ENCODE measurements at regions not wholly inside any gene's neighbourhood (a gene's known extent, or its start where the extent isn't known, plus 50 kb on each side); places are given as distances from the start of the nearest gene placed in this dataset.

DNA sequence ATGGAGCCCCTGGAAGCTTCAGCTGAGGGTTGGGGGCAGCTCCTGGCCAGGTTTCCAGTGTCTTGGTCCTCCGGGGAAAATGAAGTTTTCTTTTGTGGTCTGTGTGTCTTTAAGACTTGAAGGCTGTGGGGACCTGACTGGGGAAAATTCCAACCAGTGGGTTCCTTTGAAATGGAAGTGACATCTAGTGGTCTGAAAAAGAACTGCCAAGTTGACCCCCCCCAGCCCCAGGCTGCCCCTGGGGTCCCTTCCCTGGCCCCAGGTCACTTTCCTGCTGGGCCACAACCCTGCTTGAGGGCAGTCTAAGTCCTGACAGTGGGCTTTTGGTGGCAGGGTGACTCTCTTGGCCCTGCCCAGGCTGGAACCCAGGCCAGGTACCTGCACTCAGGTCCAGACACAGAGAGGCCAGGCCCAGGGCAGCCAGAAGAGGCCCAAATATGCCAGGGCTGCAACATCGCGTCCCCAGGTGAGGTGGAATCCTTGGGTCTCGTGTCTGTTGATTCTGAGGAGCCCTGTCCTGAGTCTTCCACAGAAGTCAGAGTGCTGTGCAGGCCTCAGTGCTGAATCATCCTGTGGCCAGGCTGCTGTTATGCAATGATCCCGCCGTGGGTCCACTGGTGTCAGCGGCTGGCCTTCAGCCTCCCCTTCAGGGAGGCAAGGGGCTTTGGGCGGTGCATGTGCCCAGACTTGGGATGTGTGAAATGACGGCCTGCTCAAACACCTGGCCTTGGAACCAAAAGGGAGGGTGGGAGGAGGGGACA, 68.4 kb downstream of the VEGFA start:
- Histone ChIP-seq H3K4me3 (ENCODE audit: control extremely low read depth in 1 of 5, extremely low read depth in 1 of 5, insufficient read depth in 1 of 5, low read depth in 2 of 5, low read length in 4 of 5) (no peak overlapping the region), H3K4me1 (ENCODE audit: control insufficient read depth in 2 of 2, insufficient read depth in 2 of 2, low read length in 2 of 2) (no peaks in the 10 kb centered on the region), H3K4me2 (replicated peaks; ENCODE audit: low read depth, low read length, poor library complexity, severe bottlenecking) (no peak overlapping the region), H3K9me3 (ENCODE audit: control extremely low read depth in 1 of 3, control insufficient read depth in 2 of 3, insufficient read depth in 1 of 3, low read length in 2 of 3) (no peaks in the 10 kb centered on the region), H3K27ac (ENCODE audit: low read length in 2 of 2) (no peak overlapping the region), H3K9ac (ENCODE audit: low read length) (no peak overlapping the region), H3K36me3 (replicated peaks in 1 of 2; ENCODE audit: control extremely low read depth in 1 of 2, control insufficient read depth in 1 of 2, extremely low read depth in 1 of 2, insufficient read depth in 2 of 2, low read length in 1 of 2) (no peaks in the 10 kb centered on the region), H4K20me1 (ENCODE audit: control insufficient read depth, insufficient read depth, low read length, poor library complexity, severe bottlenecking) (no peaks in the 10 kb centered on the region), H3K79me2 (ENCODE audit: control insufficient read depth, insufficient read depth, low read length) (no peaks in the 10 kb centered on the region), H3K27me3 (replicated peaks in 1 of 4; ENCODE audit: control extremely low read depth in 1 of 4, control insufficient read depth in 3 of 4, insufficient read depth in 4 of 4, low read length in 3 of 4) (no peaks in the 10 kb centered on the region), H2AFZ (ENCODE audit: insufficient read depth, low read depth, low read length, poor library complexity, severe bottlenecking) (no peak overlapping the region)
- intact Hi-C loops (cut with micrococcal nuclease) = loop anchor here (2.0 kb wide), 1 partner anchor 70 kb away; no protein-coding TSS in a partner anchor
- POLR2A ChIA-PET = no interaction called here
- DNase-seq (peak; percentile 13), ATAC-seq (ENCODE audit: low read depth) (no peak)
- Mint-ChIP-seq H3K27ac (no peak overlapping the region), H3K4me1 (no peaks in the 10 kb centered on the region), H3K9me3 (ENCODE audit: insufficient read depth) (no peaks in the 10 kb centered on the region), H3K27me3 (peaks cover 14% of the 10 kb centered on the region), H3K4me3 (no peak overlapping the region)
- WGBS (ENCODE audit: insufficient coverage) = 58% methylated on average over 9 of the region's 9 CpGs
- CTCF ChIA-PET = no interaction called here
- TF ChIP-seq CTCF (IDR thresholded peaks at IDR 0.05) (no peak), EZH2 (IDR thresholded peaks at IDR 0.05; ENCODE audit: borderline replicate concordance, insufficient read depth, low read depth, low read length, poor library complexity, severe bottlenecking) (no peak)

DNA sequence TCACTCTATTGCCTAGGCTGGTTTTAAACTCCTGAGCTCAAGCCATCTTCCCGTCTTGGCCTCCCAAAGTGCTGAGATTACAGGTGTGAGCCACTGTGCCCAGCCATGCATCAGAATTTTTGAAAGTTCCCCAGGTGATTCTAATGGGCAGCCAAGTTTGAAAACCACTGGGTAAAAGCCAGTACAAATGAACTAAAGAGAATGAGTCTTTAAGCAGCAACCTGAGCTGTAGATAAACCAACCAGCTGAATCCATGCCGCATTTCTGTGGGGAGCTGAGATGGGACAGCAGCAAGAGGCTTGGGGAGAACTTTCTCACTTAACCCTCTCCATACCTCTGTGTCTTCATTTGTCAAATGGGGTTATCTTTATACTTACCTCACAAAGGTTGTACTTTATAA, 67.5 kb downstream of the VEGFA start:
- H3K4me1 Mint-ChIP-seq = no peaks in the 10 kb centered on the region
- Histone ChIP-seq H3K4me2 (replicated peaks; ENCODE audit: low read depth, low read length, poor library complexity, severe bottlenecking) (no peak overlapping the region), H3K27ac (ENCODE audit: low read length in 2 of 2) (no peak overlapping the region)

More for the DNA sequence above, 67.5 kb downstream of the VEGFA start:
- H3K79me2 ChIP-seq (ENCODE audit: control insufficient read depth, insufficient read depth, low read length) = no peaks in the 10 kb centered on the region
- DNase-seq (no peak), ATAC-seq (ENCODE audit: low read depth) (no peak)
- no peaks in the 10 kb centered on the region for H3K4me1 ChIP-seq (ENCODE audit: control insufficient read depth in 2 of 2, insufficient read depth in 2 of 2, low read length in 2 of 2)
- H3K9me3 ChIP-seq (ENCODE audit: control extremely low read depth in 1 of 3, control insufficient read depth in 2 of 3, insufficient read depth in 1 of 3, low read length in 2 of 3) = no peaks in the 10 kb centered on the region
- H3K9ac ChIP-seq (ENCODE audit: low read length) = no peak overlapping the region
- Mint-ChIP-seq H3K4me3 (no peak overlapping the region), H3K27me3 (peaks cover 11% of the 10 kb centered on the region), H3K9me3 (ENCODE audit: insufficient read depth) (no peaks in the 10 kb centered on the region), H3K27ac (no peak overlapping the region)
- H3K4me3 ChIP-seq (ENCODE audit: control extremely low read depth in 1 of 5, extremely low read depth in 1 of 5, insufficient read depth in 1 of 5, low read depth in 2 of 5, low read length in 4 of 5) = no peak overlapping the region
- intact Hi-C loops (cut with micrococcal nuclease) = no loop called here
- no peaks in the 10 kb centered on the region for H3K36me3 ChIP-seq (replicated peaks in 1 of 2; ENCODE audit: control extremely low read depth in 1 of 2, control insufficient read depth in 1 of 2, extremely low read depth in 1 of 2, insufficient read depth in 2 of 2, low read length in 1 of 2)
- H4K20me1 ChIP-seq (ENCODE audit: control insufficient read depth, insufficient read depth, low read length, poor library complexity, severe bottlenecking) = no peaks in the 10 kb centered on the region
- no peaks in the 10 kb centered on the region for H3K27me3 ChIP-seq (replicated peaks in 1 of 4; ENCODE audit: control extremely low read depth in 1 of 4, control insufficient read depth in 3 of 4, insufficient read depth in 4 of 4, low read length in 3 of 4)
- ChIA-PET POLR2A (no interaction called here), CTCF (interaction anchor here (0.8 kb wide), 1 partner anchor 19 kb away, joined by 3 read pairs; no protein-coding TSS in a partner anchor)
- TF ChIP-seq CTCF (IDR thresholded peaks at IDR 0.05) = no peak
- no peak for TF ChIP-seq EZH2 (IDR thresholded peaks at IDR 0.05; ENCODE audit: borderline replicate concordance, insufficient read depth, low read depth, low read length, poor library complexity, severe bottlenecking)
- H2AFZ ChIP-seq (ENCODE audit: insufficient read depth, low read depth, low read length, poor library complexity, severe bottlenecking) = no peak overlapping the region
- WGBS (ENCODE audit: insufficient coverage) = 50% methylated on average over 1 of the region's 2 CpGs

All from B cell (primary cell).